Peyer's patch (tissue), 4 donors: ENCODE measurements at regions not wholly inside any gene's neighbourhood (a gene's known extent, or its start where the extent isn't known, plus 50 kb on each side); places are given as distances from the start of the nearest gene placed in this dataset.

Source experiments
- DNase-seq, 3 donors: peaks; one replicate each; pipeline ENCODE4 v3.0.0-alpha.2; 2017 to 2019
- H3K27ac ChIP-seq, 4 donors: fragments of 200-600 bp; sonication (generic); one replicate each; pipeline ENCODE4 v1.5.1; 2016 to 2019
- H3K27me3 ChIP-seq, 2 donors: fragments of 200-600 bp; sonication (generic); one replicate each; pipeline ENCODE4 v1.5.1; 2019
- H3K36me3 ChIP-seq, 3 donors: fragments of 200-600 bp; sonication (generic); one replicate each; pipeline ENCODE4 v1.5.1; 2016 to 2019
- H3K4me1 ChIP-seq, 4 donors: fragments of 200-600 bp; sonication (generic); one replicate each; pipeline ENCODE4 v1.5.1; 2016 to 2019
- H3K4me3 ChIP-seq, 4 donors: fragments of 200-600 bp; sonication (generic); 1 replicate in 3 of 4; 2 replicates in 1 of 4; pipeline ENCODE4 v1.5.1; 2016 to 2019; ENCODE audit warnings: mild to moderate bottlenecking in 1 of 4
- H3K9me3 ChIP-seq, 4 donors: fragments of 200-600 bp; sonication (generic); one replicate each; pipeline ENCODE4 v1.5.1; 2016 to 2019; ENCODE audit warnings: mild to moderate bottlenecking in 1 of 4
- CTCF ChIP-seq, 6 experiments: fragments of 450-650 bp in 4 of 6; fragments of 200-600 bp in 2 of 6; sonication (generic) in 1 of 6; IDR thresholded peaks; one replicate each; pipeline ENCODE4 v1.5.1; 2017 to 2019; ENCODE audit warnings: antibody characterized with exemption in 6 of 6, mild to moderate bottlenecking in 3 of 6, moderate library complexity in 1 of 6
- POLR2A ChIP-seq, 2 donors: fragments of 450-650 bp; IDR thresholded peaks; one replicate each; pipeline ENCODE4 v1.5.1; 2017; ENCODE audit warnings: antibody characterized with exemption in 2 of 2, mild to moderate bottlenecking in 2 of 2, moderate library complexity in 2 of 2

- TF ChIP-seq CTCF (IDR thresholded peaks at IDR 0.05) (no peak), POLR2A (IDR thresholded peaks at IDR 0.05) (no peak)
- H3K27me3 ChIP-seq = no peaks in the 10 kb centered on the region
- no peaks in the 10 kb centered on the region for H3K4me1 ChIP-seq
- H3K9me3 ChIP-seq = peaks cover 0 to 4% (median 0%) of the 10 kb centered on the region in 4 donors
- no peak overlapping the region for H3K27ac ChIP-seq
- no peaks in the 10 kb centered on the region for H3K36me3 ChIP-seq
- DNase-seq = no peak
- H3K4me3 ChIP-seq = no peak overlapping the region
Observed at GRCh38 chr5:171573021-171573420, 153.6 kb downstream of the FGF18 start.

- no peak for DNase-seq
- no peak overlapping the region for H3K27ac ChIP-seq
Observed at GRCh38 chr5:171573451-171574225, 154.2 kb downstream of the FGF18 start.

GRCh38 chr5:171574376-171574775 is 154.9 kb downstream of the FGF18 start:
- no peak overlapping the region for H3K4me3 ChIP-seq
- no peaks in the 10 kb centered on the region for H3K36me3 ChIP-seq
- H3K9me3 ChIP-seq = no peaks in the 10 kb centered on the region
- H3K4me1 ChIP-seq = no peaks in the 10 kb centered on the region
- H3K27me3 ChIP-seq = no peaks in the 10 kb centered on the region
- H3K27ac ChIP-seq = no peak overlapping the region
- no peak for TF ChIP-seq CTCF (IDR thresholded peaks at IDR 0.05)
- no peak for TF ChIP-seq POLR2A (IDR thresholded peaks at IDR 0.05)
- no peak for DNase-seq

More at GRCh38 chr5:171573451-171574225, 154.2 kb downstream of the FGF18 start:
- Histone ChIP-seq H3K4me1 (no peaks in the 10 kb centered on the region), H3K9me3 (peaks cover 0 to 2% (median 0%) of the 10 kb centered on the region in 4 donors), H3K36me3 (no peaks in the 10 kb centered on the region), H3K4me3 (no peak overlapping the region), H3K27me3 (no peaks in the 10 kb centered on the region)
- TF ChIP-seq POLR2A (IDR thresholded peaks at IDR 0.05) (no peak), CTCF (IDR thresholded peaks at IDR 0.05) (no peak)

DNA sequence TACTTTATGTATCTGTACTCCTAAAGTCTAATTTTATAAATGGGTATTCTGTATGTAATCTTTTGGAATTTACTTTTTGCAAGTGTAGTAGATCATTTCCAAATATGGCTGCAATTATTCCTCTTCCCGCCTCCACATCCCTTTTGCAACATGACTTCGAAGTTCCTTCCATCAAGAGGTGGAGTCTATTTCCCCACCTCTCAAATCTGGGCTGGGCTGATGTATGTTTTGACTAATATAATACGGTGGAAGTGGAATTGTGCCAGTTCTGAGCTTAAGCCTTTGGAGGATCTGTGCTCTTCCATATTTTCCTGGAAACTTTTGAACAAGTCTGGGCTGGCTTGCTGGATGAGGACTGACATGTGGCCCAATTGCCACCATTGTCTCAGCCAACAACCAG is 155.9 kb downstream of the FGF18 start:
- Histone ChIP-seq H3K4me1 (no peaks in the 10 kb centered on the region), H3K4me3 (no peak overlapping the region), H3K9me3 (no peaks in the 10 kb centered on the region), H3K27ac (no peak overlapping the region), H3K36me3 (no peaks in the 10 kb centered on the region), H3K27me3 (no peaks in the 10 kb centered on the region)
- TF ChIP-seq CTCF (IDR thresholded peaks at IDR 0.05) = no peak
- no peak for TF ChIP-seq POLR2A (IDR thresholded peaks at IDR 0.05)
- no peak for DNase-seq

DNA sequence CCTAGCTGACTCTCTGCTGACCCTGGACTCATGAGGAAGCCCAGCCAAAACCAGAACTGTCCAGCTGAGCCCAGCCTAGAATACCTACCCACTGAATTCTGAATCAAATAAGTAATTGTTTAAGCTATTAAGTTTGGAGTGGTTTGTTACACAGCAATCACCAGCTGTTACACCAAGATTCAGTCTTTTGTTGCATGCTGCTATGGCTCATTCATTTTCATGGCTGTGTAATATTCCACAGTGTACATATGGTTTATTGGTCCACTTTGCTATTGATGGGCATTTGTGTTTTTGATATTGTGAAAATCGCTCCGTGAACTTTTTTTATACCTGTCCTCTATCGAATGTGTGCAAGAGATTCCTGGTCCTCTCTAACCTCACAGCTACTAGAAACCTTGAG is 156.4 kb downstream of the FGF18 start:
- DNase-seq = no peak
- no peak overlapping the region for H3K4me3 ChIP-seq
- H3K36me3 ChIP-seq = no peaks in the 10 kb centered on the region
- TF ChIP-seq CTCF (IDR thresholded peaks at IDR 0.05) (no peak), POLR2A (IDR thresholded peaks at IDR 0.05) (no peak)
- no peaks in the 10 kb centered on the region for H3K9me3 ChIP-seq
- no peaks in the 10 kb centered on the region for H3K4me1 ChIP-seq
- no peaks in the 10 kb centered on the region for H3K27me3 ChIP-seq
- no peak overlapping the region for H3K27ac ChIP-seq
